ENCODE measurements at regions not wholly inside any gene's neighbourhood (a gene's known extent, or its start where the extent isn't known, plus 50 kb on each side); places are given as distances from the start of the nearest gene placed in this dataset.
A peak's percentile ranks its signal among the peaks of the same experiment; 100 is the strongest.
"Not testable (repeated sequence)": the region's sequence is repeated elsewhere in the genome, so short reads cannot be mapped to it uniquely, and the experiment has no call there.

- DNase-seq, result not testable (repeated sequence)
These were observed 66.2 kb downstream of the SYT15 start for GRCh38 chr10:46645110-46645509.

DNA sequence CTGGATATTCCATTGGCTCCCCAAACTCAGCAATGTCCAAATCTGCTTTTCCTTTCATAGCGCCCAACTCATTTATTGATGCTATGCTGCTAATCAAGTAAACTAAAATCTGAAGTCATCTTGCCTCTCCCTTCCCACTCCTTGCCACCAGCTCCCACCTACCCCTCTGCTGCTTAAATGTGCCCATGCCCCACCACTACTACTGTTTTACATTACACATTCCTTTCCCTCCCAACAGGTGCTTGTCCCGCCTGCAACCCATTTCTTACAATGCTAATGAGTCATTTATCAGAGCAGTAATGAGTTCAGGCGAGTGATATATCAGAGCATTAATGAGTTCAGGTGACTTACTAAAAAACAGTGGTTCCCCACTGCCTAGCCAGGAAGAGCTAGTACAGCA is 67.2 kb downstream of the SYT15 start:
- not testable (repeated sequence) for DNase-seq

GRCh38 chr10:46650967-46651366 is 72.0 kb downstream of the SYT15 start:
- not testable (repeated sequence) for DNase-seq

DNA sequence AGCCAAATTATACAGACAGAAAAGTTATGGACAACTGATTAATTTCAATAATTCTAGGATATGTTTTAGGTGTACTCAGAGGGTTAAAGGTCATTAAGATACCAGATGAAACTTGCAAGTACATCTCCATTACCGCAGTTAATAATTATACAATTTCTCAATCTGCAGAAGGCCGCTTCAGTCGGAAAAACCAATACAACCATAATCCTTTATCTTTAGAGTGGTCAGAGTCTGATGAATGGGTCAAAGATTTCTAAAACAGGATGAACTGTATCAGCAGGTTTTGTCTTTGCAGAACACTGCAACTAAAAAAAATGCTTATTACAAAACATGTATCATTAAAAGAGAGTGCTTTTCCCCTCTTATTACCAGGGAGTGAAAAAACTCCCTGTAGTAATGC is 78.5 kb downstream of the SYT15 start:
- DNase-seq, result not testable (repeated sequence)

DNA sequence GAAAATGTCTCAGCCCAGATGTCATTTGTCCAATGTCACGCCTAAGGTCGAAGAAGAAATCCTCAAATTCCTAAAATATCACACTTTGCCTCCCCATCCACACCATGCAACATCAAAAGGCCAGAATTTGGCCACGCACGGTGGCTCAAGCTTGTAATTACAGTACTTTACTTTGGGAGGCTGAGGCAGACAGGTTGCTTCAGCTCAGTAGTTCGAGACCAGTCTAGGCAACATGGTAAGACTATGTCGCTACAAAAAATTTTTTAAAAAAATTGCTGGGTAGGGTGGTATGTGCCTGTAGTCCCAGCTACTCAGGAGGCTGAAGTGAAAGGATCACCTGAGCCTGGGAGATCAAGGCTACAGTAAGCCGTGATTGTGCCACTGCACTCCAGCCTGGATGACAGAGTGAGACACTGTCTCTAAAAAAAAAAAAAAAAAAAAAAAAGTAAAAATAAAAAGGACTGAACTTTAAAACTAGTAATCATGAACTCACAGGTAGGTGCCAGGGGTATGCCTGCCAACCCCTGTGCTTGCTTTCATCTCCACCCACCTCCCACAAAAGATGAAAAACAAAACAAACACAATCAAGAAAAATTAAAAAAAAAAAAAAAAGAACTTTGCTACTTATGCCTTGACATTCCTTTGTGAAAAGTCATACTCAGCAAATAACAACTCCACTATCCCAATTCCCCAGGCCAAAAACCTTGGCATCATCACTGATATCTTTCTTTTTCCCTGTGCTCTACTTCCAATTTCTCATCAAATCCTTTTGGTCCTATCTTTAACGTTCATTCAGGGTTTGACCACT is 81.3 kb downstream of the SYT15 start:
- not testable (repeated sequence) for DNase-seq

- not testable (repeated sequence) for DNase-seq
These were observed 81.9 kb downstream of the SYT15 start for GRCh38 chr10:46660835-46661164.

- DNase-seq, result not testable (repeated sequence)
These were observed 86.6 kb downstream of the SYT15 start for GRCh38 chr10:46665536-46665935.

DNA sequence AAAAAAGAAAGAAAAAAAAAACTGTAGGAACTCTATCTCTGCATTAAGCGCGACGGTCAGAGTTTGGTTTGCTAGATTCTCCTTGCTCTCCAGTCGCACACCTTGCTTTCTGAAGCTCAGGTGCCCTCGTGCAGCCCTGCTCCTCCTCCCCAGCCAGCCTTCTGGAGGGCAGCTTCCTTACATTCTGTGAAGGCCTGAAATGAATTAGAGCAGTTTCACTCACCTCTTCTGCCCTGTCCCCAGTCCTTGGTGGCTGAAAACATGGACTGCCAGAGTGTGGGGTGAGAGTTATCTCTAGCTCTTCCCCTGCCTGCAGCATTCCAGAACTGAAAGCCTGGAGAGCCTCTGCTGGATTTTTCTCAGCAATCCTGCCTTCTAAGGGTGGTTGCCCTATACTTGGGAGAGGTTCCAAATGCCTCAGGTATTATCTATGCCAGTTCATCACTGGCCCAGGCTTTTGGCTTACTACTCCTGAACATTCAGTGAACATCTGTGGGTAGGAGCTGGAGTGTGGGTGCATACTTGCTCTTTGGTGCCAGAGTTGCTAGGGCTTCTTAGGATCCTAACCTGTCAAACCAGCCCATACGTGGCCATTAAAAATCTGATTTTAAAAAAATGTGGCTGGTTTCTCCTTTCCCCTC is 89.5 kb downstream of the SYT15 start:
- not testable (repeated sequence) for DNase-seq

GRCh38 chr10:46677836-46678435 is 99.0 kb downstream of the SYT15 start:
- DNase-seq, result not testable (repeated sequence)

DNA sequence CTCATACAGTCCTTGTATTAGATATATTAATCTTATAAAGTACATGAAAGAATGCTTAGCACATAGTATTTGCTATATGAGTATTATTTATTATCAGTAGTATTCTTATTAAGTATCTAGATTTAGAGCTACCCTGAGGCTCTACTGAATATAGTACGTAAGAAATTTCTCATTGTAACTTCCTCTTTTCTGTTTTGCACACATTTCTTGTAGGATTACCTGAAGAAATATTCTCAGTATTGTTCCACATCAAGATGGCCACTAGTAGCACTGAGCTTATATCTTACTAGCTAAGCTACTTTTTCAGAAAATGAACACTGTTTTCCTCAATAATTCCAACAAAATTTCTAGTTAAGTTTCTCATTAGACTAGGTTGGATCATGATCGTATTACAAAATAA is 112.5 kb downstream of the SYT15 start:
- not testable (repeated sequence) for DNase-seq

DNA sequence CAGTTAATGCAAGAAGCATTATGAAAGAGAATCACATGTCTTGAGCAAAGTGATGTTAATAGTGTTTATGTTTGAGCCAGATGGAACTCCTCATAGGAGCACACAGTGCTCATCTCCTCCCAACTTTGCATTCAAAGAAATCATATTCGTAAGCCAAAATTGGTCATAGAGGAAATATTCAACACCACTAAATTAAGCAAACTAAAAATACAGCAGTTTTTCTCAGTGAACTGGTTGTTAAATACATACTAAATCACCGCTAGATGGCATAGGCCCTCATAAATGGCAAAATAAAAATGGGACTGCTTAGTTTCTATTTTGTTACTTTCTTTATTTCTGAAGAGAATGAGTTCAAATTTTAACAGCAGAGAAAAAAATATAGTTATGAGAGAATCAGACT is 114.3 kb downstream of the SYT15 start:
- not testable (repeated sequence) for DNase-seq

- not testable (repeated sequence) for DNase-seq
These were observed 138.3 kb downstream of the SYT15 start for GRCh38 chr10:46717264-46717663.

DNA sequence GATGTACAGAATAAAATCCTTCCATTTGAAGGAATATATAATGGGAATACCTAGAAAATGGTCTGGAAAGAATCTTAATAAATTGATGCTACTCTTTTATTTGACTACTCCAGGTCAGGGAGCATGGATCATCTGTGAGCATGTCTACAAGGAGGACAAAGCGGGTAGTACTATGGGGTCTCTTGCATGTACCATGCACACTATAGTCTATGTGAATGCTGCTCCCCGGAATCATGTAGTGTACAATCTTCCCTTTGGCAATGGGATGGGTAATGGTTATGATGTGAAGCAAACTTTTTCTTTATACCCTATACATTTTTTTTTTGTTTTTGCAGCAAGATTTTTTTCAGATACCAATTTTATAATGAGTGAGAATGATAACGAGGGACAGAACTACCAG is 139.1 kb downstream of the SYT15 start:
- DNase-seq, result not testable (repeated sequence)

- peak in 15 of 51 donors; percentile 4 to 55 (median 22) for DNase-seq
These were observed 141.5 kb downstream of the SYT15 start for GRCh38 chr10:46720386-46720785.

DNA sequence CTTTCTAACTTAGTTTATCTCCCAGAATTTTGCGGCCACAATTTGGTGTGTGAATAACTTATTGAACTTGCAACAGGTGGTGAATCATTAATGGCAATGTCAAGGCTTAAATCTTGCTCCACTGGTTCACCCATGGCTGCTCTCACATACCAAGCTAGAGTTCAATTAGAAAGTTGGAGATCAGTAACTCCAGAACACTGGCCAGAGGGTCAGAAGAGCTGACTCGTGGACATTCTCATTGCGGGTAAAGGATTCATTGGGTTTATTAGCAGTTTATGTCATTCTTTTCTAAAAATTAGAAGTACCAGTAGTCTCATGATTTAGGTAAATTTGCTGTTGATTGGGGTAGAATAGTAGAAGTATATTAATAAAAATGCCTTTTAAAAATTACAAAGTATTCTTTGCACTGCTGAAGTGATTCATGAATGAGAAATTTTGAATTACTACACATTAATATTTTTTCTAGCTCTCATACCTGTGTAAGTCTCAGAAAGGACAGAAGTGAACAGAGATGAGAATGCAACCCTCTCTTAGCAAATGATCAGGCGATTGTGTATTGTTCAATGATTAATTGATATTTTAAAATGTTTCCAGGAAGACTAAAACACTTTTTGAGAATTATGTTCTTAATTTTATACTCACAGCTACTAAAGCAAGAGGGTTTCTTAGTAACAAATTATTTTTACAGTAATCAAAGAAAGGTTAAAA is 142.0 kb downstream of the SYT15 start:
- DNase-seq, result not testable (repeated sequence)

- DNase-seq, result not testable (repeated sequence)
These were observed 145.3 kb downstream of the SYT15 start for GRCh38 chr10:46724258-46724657.

DNA sequence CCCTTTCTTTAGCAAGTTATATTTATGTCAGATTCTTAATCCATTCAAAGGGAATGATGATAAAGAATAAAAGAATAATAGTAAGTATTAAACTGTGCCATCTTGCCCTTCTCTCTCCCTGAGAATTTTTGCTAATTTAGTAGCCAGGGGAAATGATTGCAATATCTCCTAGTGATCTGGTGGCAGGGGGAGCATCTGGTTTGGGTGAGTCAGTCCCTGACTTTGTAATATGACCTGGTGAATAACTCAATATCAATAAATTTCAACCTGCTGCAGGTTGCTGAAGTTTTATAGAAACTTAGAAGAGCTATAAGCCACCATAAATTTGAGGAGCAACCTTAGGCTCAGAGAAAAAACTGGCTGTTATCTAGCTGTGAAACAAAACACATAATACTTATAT is 149.4 kb downstream of the SYT15 start:
- not testable (repeated sequence) for DNase-seq

GRCh38 chr10:46730729-46731128 is 151.8 kb downstream of the SYT15 start:
- DNase-seq, result not testable (repeated sequence)

DNA sequence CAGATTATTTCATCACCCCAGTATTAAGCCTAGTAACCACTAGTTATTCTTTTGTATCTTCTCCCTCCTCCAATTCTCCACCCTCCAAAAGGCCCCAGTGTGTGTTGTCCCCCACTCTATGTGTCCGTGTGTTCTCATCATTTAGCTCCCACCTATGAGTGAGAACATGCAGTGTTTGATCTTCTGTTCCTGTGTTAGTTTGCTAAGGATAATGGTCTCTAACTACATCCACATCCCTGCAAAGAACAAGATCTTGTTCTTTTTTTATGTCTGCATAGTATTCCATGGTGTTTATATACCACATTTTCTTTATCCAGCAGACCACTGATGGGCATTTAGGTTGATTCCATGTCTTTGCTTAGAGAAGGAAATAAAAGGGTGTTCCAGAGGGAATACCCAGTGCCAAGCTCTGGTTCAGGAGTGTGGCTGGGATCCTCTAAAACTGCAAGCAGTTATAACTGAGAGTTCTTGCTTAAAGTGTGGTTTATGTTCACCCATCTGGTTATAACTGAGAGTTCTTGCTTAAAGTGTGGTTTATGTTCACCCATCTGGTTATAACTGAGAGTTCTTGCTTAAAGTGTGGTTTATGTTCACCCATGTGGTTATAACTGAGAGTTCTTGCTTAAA is 154.8 kb downstream of the SYT15 start:
- not testable (repeated sequence) for DNase-seq

GRCh38 chr10:46734262-46734642 is 155.3 kb downstream of the SYT15 start:
- not testable (repeated sequence) for DNase-seq

GRCh38 chr10:46739919-46740318 is 161.0 kb downstream of the SYT15 start:
- DNase-seq, result not testable (repeated sequence)
